ENCODE measurements at regions not wholly inside any gene's neighbourhood (a gene's known extent, or its start where the extent isn't known, plus 50 kb on each side); places are given as distances from the start of the nearest gene placed in this dataset.

DNA sequence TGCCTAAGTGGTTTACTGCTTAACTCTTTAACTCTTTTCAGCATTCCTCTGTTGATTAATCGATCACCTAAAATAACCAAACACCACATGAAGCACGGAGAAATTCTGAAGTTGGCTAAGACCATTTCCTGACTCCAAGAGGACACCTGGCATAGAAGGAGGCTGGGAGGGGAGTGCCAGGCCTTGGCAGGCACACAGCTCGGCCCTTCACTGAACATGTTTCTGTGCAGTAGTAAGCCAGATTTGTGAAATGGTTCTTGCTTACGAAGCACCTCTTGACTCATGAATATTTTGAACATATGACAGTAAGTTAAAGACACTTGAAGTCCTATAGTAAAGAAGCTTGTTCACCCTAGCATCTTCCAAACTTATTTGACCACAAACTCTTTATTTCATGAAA lies 82.3 kb downstream of the FOXL1 start:
- TF ChIP-seq, protein P1, sequence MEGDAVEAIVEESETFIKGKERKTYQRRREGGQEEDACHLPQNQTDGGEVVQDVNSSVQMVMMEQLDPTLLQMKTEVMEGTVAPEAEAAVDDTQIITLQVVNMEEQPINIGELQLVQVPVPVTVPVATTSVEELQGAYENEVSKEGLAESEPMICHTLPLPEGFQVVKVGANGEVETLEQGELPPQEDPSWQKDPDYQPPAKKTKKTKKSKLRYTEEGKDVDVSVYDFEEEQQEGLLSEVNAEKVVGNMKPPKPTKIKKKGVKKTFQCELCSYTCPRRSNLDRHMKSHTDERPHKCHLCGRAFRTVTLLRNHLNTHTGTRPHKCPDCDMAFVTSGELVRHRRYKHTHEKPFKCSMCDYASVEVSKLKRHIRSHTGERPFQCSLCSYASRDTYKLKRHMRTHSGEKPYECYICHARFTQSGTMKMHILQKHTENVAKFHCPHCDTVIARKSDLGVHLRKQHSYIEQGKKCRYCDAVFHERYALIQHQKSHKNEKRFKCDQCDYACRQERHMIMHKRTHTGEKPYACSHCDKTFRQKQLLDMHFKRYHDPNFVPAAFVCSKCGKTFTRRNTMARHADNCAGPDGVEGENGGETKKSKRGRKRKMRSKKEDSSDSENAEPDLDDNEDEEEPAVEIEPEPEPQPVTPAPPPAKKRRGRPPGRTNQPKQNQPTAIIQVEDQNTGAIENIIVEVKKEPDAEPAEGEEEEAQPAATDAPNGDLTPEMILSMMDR (IDR thresholded peaks at IDR 0.05), result no peak
- no peak for TF ChIP-seq POLR2A (IDR thresholded peaks at IDR 0.05; ENCODE audit: low read length)

All from A549 (cell line).